ENCODE measurements at regions not wholly inside any gene's neighbourhood (a gene's known extent, or its start where the extent isn't known, plus 50 kb on each side); places are given as distances from the start of the nearest gene placed in this dataset.
"Not testable (repeated sequence)": the region's sequence is repeated elsewhere in the genome, so short reads cannot be mapped to it uniquely, and the experiment has no call there.

DNA sequence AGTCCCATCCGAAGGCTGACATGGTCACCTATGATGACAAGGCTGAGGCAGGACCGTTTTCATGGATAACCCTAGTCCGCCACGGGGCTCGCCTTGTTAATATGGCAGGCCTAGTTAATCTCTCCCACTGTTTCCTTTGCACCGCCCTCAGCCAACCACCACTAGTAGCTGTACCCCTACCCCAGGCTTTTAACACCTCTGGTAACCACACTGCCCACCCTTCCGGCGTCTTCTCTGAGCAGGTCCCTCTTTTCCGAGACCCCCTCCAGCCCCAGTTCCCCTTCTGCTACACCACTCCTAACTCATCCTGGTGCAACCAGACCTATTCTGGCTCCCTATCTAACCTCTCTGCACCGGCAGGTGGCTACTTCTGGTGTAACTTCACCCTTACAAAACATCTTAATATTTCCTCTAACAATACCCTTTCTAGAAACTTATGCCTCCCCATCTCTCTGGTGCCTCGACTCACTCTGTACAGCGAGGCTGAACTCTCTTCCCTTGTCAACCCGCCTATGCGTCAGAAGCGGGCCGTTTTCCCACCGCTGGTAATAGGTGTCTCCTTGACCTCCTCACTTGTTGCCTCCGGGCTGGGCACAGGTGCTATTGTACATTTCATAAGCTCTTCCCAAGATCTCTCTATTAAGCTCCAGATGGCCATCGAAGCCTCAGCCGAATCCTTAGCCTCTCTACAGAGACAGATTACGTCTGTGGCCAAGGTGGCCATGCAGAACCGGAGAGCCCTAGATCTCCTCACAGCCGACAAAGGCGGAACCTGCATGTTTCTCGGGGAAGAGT lies 964.4 kb downstream of the RPA4 start:
- peak; percentile 73 for DNase-seq (ENCODE audit: low spot score)
- intact Hi-C loops (cut with DNase I) = no loop called here

DNA sequence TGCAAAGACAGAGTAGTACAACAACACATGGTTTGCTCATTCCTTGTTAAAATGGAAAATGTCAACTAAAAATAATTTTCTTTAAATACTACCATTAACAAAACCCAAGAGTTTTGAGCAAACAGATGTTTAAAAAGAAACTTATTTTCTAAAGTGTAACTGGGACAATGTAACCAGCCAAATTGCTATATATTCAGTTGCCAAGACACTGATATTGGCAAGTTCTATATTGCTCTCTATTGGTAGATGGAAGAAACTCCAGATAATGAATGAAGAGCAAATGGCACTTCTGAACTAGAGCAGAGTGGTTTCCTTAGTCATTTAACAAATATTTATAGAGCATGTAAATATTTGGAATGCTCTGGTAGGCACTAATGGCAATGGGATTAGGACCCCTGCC lies 966.2 kb downstream of the RPA4 start:
- intact Hi-C loops (cut with DNase I) = no loop called here
- no peak for DNase-seq (ENCODE audit: low spot score)

DNA sequence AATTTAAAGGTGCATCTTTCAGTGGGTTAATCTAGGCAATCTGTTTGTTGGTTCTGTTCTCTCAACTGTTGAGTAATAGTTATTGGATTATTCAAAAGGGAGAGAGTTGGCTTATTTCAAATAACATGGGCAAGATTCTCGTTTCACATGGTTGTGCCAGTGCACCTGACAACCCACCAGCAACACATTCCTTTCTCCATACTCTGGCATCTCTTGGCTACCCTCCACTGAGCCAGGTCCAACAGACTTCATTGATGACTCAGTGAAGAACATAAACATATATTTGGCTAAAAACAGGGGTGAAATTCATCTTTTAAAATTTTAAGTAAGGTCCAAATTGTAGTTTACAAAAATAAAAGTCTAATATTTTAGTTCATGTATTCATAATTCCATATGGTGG lies 967.2 kb downstream of the RPA4 start:
- intact Hi-C loops (cut with DNase I) = no loop called here
- DNase-seq (ENCODE audit: low spot score) = no peak

DNA sequence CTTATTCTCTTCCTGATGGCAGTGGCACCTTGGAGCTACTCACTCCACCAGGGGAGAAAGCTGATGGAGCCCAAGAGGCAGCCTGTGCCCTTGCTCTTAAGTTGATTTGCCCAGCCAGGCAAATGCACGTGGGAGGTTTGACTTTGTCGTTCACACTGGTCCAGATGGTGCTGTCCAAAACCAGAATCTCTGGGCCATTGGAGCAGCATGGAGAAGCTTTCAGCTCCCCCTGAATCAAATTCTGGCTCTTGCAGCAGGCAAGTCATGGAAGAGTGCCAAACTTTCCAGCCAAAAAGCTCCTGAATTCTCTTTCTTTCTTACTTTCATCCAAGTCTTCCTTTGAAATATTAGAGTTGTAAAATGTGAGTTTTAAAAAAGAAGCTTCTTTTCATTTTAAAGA lies 970.4 kb downstream of the RPA4 start:
- intact Hi-C loops (cut with DNase I) = no loop called here
- no peak for DNase-seq (ENCODE audit: low spot score)

DNA sequence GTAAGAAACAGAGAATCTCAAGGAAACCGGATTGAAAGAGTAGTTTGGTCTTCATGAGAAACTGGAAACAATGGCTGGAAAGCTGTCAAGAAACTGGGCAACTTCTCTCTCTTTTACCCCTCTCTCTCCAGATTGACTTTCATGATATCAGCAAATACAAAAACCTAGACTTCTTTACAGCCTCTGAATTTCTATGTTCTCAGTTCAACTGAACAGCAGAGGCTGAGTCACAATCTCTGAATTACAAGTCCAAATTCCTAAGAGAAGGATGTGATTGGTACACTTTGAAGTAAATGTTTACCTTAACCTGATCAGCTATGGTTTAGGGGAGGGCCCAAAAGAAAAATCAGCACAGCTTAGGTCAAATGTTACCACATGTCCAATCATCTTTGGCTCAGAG lies 974.9 kb downstream of the RPA4 start:
- intact Hi-C loops (cut with DNase I) = no loop called here
- DNase-seq (ENCODE audit: low spot score) = no peak

DNA sequence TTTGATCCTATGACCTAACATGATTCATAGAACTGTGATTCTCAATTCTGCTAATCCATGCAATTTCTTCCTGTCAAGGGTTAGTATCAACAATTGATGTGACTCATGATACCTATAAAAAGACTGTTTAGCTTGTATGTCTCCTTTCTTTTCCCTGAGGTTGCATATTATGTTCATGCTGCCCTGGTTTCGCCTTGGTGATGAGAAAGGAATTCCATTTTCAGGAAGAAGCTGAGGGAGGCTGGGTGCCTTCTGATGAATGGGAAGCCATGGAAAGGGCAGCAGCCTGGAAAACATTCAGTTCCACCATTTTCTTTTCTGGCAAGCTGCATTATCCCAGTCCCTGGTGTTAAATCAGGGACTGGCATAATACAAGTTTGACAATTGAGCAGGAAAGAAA lies 976.5 kb downstream of the RPA4 start:
- no peak for DNase-seq (ENCODE audit: low spot score)
- intact Hi-C loops (cut with DNase I) = no loop called here

DNA sequence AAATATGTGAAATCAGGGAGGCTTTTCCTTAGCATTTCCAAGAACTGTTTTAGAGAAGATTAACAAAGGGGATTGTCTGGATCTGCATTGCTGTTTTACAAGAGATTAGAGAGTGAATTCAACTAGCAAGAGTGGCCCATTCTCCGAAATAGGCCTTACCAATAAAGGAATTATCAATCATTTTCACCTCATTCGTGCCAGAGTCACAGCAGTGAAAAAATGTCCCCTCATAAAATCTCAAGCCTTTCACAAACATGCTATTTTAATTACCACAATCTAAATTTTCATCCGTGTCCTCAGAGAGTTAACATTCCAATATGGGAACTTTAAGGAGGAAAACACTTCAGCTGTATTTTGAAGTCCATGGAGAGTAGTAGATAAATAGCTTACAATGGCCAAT lies 979.6 kb downstream of the RPA4 start:
- intact Hi-C loops (cut with DNase I) = no loop called here

DNA sequence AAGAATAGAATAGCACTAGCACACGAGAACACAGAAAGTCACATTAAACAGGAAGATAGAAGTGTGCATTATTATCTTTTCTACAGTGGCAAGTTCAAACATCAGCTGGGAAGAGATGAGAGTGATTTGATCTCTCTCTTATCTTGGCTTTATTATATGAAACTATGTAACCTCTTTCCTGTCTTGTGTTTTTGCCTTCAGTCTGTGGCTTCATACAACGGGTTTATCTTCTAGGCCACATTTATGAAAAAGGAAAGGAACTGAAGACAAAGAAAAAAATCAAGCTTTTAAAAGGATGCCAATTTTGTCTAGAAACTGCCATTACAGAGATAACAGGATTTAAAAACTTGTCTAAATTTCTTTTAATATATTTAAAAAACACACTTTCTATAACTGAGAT lies 983.6 kb downstream of the RPA4 start:
- DNase-seq (ENCODE audit: low spot score) = no peak
- intact Hi-C loops (cut with DNase I) = no loop called here

More for the DNA sequence above, 979.6 kb downstream of the RPA4 start:
- DNase-seq (ENCODE audit: low spot score) = no peak

DNA sequence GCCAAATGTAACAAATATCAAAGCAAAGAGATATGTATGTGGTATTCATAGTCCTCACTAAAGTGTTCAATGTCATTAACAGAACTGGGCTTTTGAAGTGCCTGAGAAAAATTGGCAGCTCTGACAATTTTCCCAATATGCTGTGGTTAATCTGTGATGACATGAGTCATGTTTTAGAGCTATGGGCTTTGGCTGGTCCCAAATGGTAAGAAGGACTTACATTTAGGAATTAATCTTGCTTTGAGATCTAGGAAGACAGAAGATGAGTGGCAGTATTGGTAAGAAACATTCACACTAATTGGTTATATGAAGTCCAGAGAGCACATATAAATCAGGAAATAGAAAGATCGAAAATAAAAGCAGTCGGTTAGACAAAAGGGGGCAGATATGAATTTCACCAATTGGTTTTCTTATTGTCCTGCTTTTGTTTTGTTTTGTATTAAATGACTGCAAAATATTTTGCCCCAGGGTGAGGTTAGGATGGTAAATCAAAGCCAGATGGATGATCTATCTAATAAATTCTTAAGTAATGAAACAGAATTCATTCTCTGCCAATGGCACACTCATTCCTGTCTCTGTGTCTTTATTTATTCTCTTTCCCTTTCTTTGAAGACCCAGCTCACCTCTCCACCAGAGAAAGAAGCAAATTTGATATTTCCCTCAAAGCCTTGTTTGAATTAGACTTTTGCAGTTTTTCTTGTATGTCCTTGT lies 993.1 kb downstream of the RPA4 start:
- DNase-seq (ENCODE audit: low spot score) = no peak
- intact Hi-C loops (cut with DNase I) = no loop called here

DNA sequence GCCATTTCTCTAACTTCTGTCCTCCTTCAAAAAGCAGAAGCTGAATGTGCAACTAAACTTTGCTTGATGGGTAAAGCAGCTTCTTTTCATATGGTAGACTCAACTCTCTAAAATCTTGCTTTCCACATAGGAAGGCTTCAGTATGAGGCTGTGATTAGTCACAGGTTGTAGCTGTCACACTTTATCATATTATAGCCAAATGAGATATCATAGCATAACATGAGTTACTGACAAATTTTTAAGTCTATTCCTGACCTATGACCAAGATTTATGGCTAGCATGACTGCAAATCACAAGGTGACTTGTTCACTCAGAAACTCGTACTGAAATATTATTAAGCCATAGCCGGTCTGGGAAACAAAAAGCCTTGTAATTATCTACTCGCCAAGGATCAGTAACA lies 998.6 kb downstream of the RPA4 start:
- DNase-seq (ENCODE audit: low spot score) = no peak
- intact Hi-C loops (cut with DNase I) = no loop called here

DNA sequence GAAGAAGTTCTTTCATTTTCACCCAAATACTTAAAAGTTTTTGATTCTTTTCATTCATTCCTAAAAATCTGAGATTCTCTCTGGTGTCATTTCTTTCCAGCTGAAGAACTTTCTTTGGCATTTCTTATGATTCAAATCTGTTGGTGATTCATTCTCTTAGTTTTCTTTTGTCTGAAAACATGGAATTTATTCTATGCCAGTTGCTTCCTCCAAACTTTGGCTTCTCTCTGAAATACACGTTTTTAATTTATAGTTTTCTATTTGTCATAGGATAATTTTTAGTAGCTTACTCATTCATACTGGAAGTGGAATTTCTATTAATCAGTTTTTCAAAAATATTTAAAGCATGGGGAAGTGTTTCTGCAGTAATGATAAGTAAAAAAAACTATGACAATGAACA lies 1012.0 kb downstream of the RPA4 start:
- no peak for DNase-seq (ENCODE audit: low spot score)
- intact Hi-C loops (cut with DNase I) = no loop called here

DNA sequence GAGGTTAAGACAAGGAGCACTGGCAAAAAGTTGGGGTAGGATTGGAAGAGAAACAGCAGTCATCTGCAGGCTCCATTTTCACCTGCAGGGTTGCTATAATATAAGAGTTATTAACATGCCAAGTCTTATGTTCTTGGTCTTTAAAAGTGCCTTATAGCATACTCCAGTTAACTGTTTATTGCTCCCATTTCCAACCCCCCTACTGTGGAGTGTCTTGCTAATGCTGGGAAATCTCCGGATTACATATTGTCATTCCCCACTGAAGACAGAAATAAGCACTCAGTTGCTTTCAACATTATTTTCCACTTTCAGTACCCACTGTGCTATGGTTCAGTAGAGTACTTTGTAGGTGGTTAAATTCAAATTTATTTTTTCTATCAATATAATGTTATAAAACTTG lies 1014.3 kb downstream of the RPA4 start:
- intact Hi-C loops (cut with DNase I) = no loop called here
- DNase-seq (ENCODE audit: low spot score) = no peak

DNA sequence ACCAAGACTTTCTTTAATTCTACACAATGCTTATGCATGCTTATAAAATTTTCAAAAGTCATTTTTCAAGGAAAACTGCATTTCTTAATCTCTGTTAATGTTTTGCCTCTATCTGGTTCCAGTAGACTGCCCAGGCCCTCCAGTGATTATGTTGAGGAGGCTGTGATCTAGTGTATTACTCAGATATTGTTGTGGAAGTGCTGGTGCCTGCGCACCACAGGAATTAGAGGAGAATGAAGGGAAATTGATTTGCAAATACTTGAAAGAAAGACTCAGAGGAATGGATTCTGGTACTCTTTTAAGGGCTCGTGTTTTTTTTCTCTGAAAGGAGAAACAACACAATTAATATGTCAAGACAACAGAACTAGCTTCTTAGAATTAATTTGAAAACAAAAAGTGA lies 1015.1 kb downstream of the RPA4 start:
- intact Hi-C loops (cut with DNase I) = no loop called here
- DNase-seq (ENCODE audit: low spot score) = no peak

DNA sequence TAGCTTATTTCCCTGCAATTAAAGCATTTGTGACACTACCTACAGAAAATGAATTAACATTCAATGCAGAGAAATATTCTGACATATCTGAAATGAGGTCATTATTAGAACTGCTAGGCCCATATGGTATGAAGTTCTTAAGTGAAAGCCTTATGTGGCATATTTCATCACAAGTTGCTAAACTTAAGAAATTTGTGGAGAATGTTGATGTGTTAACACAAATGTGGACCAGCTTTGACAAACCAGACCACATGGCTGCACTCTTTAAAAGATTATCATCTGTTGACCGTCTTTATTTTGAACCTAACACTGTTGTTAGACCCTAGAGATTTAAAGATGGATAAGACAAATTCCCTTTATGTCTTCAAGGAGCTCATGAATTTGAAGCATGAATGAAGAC lies 1024.1 kb downstream of the RPA4 start:
- intact Hi-C loops (cut with DNase I) = no loop called here
- DNase-seq (ENCODE audit: low spot score) = no peak

DNA sequence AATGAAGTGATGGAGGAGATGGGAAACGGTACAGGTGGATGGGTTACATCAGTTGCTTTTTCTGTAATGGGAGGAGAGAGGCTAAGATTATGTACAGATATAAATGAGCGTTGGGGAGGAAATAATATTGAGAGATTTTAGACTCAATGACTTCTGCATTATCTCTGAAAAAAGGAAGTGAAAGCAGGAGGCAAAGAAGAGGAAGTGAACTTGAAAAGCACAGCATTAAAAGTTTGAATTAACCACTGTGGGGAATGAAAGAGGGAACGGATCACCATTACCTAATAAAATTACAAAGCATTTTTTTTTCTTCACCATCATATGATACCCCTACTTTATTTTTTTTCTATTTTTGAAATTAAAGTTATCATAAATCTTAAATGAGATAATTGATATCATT lies 1025.5 kb downstream of the RPA4 start:
- DNase-seq (ENCODE audit: low spot score) = no peak
- intact Hi-C loops (cut with DNase I) = no loop called here

DNA sequence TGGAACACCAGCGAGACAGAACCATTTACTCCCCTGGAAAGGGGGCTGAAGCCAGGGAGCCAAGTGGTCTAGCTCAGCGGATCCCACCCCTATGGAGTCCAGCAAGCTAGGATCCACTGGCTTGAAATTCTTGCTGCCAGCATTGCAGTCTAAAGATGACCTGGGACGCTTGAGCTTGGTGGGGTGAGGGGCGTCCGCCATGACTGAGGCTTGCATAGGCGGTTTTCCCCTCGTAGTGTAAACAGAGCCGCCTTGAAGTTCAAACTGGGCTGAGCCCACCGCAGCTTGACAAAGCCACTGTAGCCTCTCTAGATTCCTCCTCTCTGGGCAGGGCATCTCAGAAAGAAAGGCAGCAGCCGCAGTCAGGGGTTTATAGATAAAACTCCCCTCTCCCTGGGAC lies 1031.7 kb downstream of the RPA4 start:
- peak; percentile 67 for DNase-seq (ENCODE audit: low spot score)
- intact Hi-C loops (cut with DNase I) = not testable (repeated sequence)

DNA sequence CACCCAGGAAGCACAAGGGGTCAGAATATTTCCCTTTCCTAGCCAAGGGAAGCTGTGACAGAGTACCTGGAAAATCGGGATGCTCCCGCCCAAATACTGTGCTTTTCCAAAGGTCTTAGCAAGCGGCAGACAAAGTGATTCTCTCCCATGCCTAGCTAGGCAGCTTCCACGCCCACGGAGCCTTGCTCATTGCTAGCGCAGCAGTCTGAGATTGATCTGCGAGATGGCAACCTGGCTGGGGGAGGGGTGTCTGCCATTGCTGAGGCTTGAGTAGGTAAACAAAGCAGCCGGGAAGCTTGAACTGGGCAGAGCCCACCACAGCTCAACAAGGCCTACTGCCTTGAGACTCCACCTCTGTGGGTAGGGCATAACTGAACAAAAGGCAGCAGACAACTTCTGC lies 1037.5 kb downstream of the RPA4 start:
- intact Hi-C loops (cut with DNase I) = not testable (repeated sequence)
- peak; percentile 60 for DNase-seq (ENCODE audit: low spot score)

DNA sequence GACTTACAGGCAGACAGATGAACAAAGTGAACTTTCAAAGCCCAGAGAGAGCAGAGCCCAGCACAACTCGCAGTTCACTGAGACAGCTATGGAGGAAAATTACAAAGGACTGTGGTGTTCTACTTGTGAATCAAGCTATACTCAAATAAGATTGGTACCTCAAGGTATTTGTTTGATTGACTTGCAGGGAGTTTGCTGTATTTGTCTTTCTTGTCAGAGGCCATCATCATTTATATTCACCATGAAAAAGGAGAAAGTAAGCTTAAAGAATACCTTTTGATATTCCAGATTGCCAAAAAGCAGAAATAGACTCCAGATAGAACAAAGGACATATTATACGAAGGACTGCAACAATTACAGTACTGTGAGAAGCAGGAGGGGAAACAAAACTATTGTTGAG lies 1047.9 kb downstream of the RPA4 start:
- intact Hi-C loops (cut with DNase I) = no loop called here

DNA sequence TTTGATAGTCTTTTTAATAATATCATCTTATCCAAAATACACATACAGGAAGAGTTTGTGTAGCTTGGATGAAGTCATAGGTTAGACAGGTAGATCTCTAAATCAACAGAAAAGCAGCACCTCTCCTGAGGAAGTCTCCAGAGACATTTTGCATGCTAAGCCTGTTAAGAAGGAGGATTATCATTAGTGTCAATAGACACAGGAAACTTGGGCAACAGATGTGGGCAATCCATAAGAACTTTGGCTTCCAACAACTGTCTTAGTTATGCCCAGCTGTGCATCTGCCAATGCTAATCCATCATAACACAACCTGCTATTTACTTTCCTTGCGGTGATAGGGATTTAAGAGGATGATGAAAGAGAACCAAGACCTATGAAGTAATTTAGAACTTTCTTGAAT lies 1052.6 kb downstream of the RPA4 start:
- intact Hi-C loops (cut with DNase I) = no loop called here
- DNase-seq (ENCODE audit: low spot score) = no peak

More for the DNA sequence above, 1047.9 kb downstream of the RPA4 start:
- no peak for DNase-seq (ENCODE audit: low spot score)

DNA sequence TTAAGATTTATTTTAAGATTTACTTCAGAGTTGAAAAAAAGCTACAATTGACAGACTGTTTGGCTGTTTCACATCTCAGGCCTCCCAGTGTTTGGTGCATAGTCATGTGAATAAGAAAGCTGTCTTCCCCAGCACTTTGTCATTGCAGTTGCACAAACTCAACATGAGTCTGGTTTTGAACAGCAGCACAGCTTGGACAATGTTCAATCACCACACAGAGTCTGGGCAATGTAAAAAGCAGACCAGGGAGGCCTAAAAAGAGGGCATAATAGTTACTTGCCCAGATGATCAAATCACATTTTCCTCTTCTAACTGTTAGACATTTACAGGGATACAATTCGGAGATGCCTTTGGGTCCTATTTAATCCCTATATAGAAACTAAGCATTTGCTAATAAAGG lies 1055.0 kb downstream of the RPA4 start:
- intact Hi-C loops (cut with DNase I) = no loop called here
- DNase-seq (ENCODE audit: low spot score) = no peak

Measured in posterior vena cava (tissue), 2 donors.